ENCODE measurements at regions not wholly inside any gene's neighbourhood (a gene's known extent, or its start where the extent isn't known, plus 50 kb on each side); places are given as distances from the start of the nearest gene placed in this dataset.
"Not testable (repeated sequence)": the region's sequence is repeated elsewhere in the genome, so short reads cannot be mapped to it uniquely, and the experiment has no call there.

GRCh38 chr7:65699026-65699714, 173.7 kb upstream of the VKORC1L1 start:
- H2BK120ac ChIP-seq (ENCODE audit: low read depth, low read length); H2BK15ac ChIP-seq (ENCODE audit: low read length); H4K8ac ChIP-seq (ENCODE audit: low read depth, low read length); H3K4me3 ChIP-seq (ENCODE audit: low read length in 2 of 2); H3K18ac ChIP-seq (ENCODE audit: low read length); H3K79me1 ChIP-seq (ENCODE audit: low read depth, low read length); DNase-seq (ENCODE audit: low spot score); H2BK12ac ChIP-seq (ENCODE audit: low read length); H3K14ac ChIP-seq (ENCODE audit: low read length); H3K36me3 ChIP-seq (replicated peaks in 1 of 2; ENCODE audit: control insufficient read depth in 2 of 2, insufficient read depth in 2 of 2, low read length in 2 of 2); H3K9ac ChIP-seq (ENCODE audit: low read depth, low read length, poor library complexity); H2BK5ac ChIP-seq (ENCODE audit: low read length); H3K4ac ChIP-seq (ENCODE audit: low read length); H3K27ac ChIP-seq (replicated peaks; ENCODE audit: low read length); H3K9me3 ChIP-seq (replicated peaks in 1 of 2; ENCODE audit: control insufficient read depth in 2 of 2, insufficient read depth in 1 of 2, low read depth in 1 of 2, low read length in 2 of 2); H2AK5ac ChIP-seq (ENCODE audit: low read depth, low read length); H2AFZ ChIP-seq (ENCODE audit: low read length); H3K4me2 ChIP-seq (ENCODE audit: insufficient read depth, low read length, poor library complexity, severe bottlenecking); H3K27me3 ChIP-seq (ENCODE audit: control insufficient read depth in 3 of 3, insufficient read depth in 3 of 3, low read depth in 1 of 3, low read length in 3 of 3); H3K4me1 ChIP-seq (ENCODE audit: control insufficient read depth in 2 of 2, insufficient read depth in 1 of 2, low read depth in 1 of 2, low read length in 2 of 2); H3K23ac ChIP-seq (ENCODE audit: low read depth, low read length, poor library complexity); H4K91ac ChIP-seq (ENCODE audit: low read depth, low read length, poor library complexity): not testable (repeated sequence)
- WGBS, 2 donors (ENCODE audit: extremely low coverage in 2 of 2, insufficient read length in 2 of 2, insufficient replicate concordance in 1 of 2), result no CpG with 5 or more reads among the region's 5 CpGs

GRCh38 chr7:65699715-65700356, 173.0 kb upstream of the VKORC1L1 start:
- H3K27ac ChIP-seq (replicated peaks; ENCODE audit: low read length); H3K4ac ChIP-seq (ENCODE audit: low read length); H3K9ac ChIP-seq (ENCODE audit: low read depth, low read length, poor library complexity); H4K8ac ChIP-seq (ENCODE audit: low read depth, low read length); H3K36me3 ChIP-seq (replicated peaks in 1 of 2; ENCODE audit: control insufficient read depth in 2 of 2, insufficient read depth in 2 of 2, low read length in 2 of 2); H2BK12ac ChIP-seq (ENCODE audit: low read length); H3K18ac ChIP-seq (ENCODE audit: low read length); H3K4me2 ChIP-seq (ENCODE audit: insufficient read depth, low read length, poor library complexity, severe bottlenecking); H3K4me1 ChIP-seq (ENCODE audit: control insufficient read depth in 2 of 2, insufficient read depth in 1 of 2, low read depth in 1 of 2, low read length in 2 of 2); H2BK15ac ChIP-seq (ENCODE audit: low read length); H2BK120ac ChIP-seq (ENCODE audit: low read depth, low read length); H3K23ac ChIP-seq (ENCODE audit: low read depth, low read length, poor library complexity); H2BK5ac ChIP-seq (ENCODE audit: low read length); H3K14ac ChIP-seq (ENCODE audit: low read length); H3K9me3 ChIP-seq (replicated peaks in 1 of 2; ENCODE audit: control insufficient read depth in 2 of 2, insufficient read depth in 1 of 2, low read depth in 1 of 2, low read length in 2 of 2); DNase-seq (ENCODE audit: low spot score); H2AFZ ChIP-seq (ENCODE audit: low read length); H3K4me3 ChIP-seq (ENCODE audit: low read length in 2 of 2); H2AK5ac ChIP-seq (ENCODE audit: low read depth, low read length); H4K91ac ChIP-seq (ENCODE audit: low read depth, low read length, poor library complexity); H3K79me1 ChIP-seq (ENCODE audit: low read depth, low read length); H3K27me3 ChIP-seq (ENCODE audit: control insufficient read depth in 3 of 3, insufficient read depth in 3 of 3, low read depth in 1 of 3, low read length in 3 of 3): not testable (repeated sequence)
- no CpG with 5 or more reads among the region's 6 CpGs for WGBS, 2 donors (ENCODE audit: extremely low coverage in 2 of 2, insufficient read length in 2 of 2, insufficient replicate concordance in 1 of 2)

- H3K23ac ChIP-seq (ENCODE audit: low read depth, low read length, poor library complexity); H2BK12ac ChIP-seq (ENCODE audit: low read length); H2BK15ac ChIP-seq (ENCODE audit: low read length); H3K4me2 ChIP-seq (ENCODE audit: insufficient read depth, low read length, poor library complexity, severe bottlenecking); H4K91ac ChIP-seq (ENCODE audit: low read depth, low read length, poor library complexity); H2BK120ac ChIP-seq (ENCODE audit: low read depth, low read length); H4K8ac ChIP-seq (ENCODE audit: low read depth, low read length); H3K27ac ChIP-seq (replicated peaks; ENCODE audit: low read length); H2AK5ac ChIP-seq (ENCODE audit: low read depth, low read length); H3K18ac ChIP-seq (ENCODE audit: low read length); H3K36me3 ChIP-seq (replicated peaks in 1 of 2; ENCODE audit: control insufficient read depth in 2 of 2, insufficient read depth in 2 of 2, low read length in 2 of 2); H3K9ac ChIP-seq (ENCODE audit: low read depth, low read length, poor library complexity); H3K4ac ChIP-seq (ENCODE audit: low read length); H3K4me3 ChIP-seq (ENCODE audit: low read length in 2 of 2); H3K4me1 ChIP-seq (ENCODE audit: control insufficient read depth in 2 of 2, insufficient read depth in 1 of 2, low read depth in 1 of 2, low read length in 2 of 2); H2AFZ ChIP-seq (ENCODE audit: low read length); H3K79me1 ChIP-seq (ENCODE audit: low read depth, low read length); H3K9me3 ChIP-seq (replicated peaks in 1 of 2; ENCODE audit: control insufficient read depth in 2 of 2, insufficient read depth in 1 of 2, low read depth in 1 of 2, low read length in 2 of 2); DNase-seq (ENCODE audit: low spot score); H3K14ac ChIP-seq (ENCODE audit: low read length); H2BK5ac ChIP-seq (ENCODE audit: low read length); H3K27me3 ChIP-seq (ENCODE audit: control insufficient read depth in 3 of 3, insufficient read depth in 3 of 3, low read depth in 1 of 3, low read length in 3 of 3): not testable (repeated sequence)
- WGBS, 2 donors (ENCODE audit: extremely low coverage in 2 of 2, insufficient read length in 2 of 2, insufficient replicate concordance in 1 of 2), result no CpG with 5 or more reads among the region's 4 CpGs
Measured at GRCh38 chr7:65719123-65719798, 153.6 kb upstream of the VKORC1L1 start.

GRCh38 chr7:65722361-65722792, 150.5 kb upstream of the VKORC1L1 start:
- no peak overlapping the region for H4K8ac ChIP-seq (ENCODE audit: low read depth, low read length)
- H4K91ac ChIP-seq (ENCODE audit: low read depth, low read length, poor library complexity), result no peak overlapping the region
- peaks cover 0 to 21% of the 10 kb centered on the region in 2 donors for H3K36me3 ChIP-seq (replicated peaks in 1 of 2; ENCODE audit: control insufficient read depth in 2 of 2, insufficient read depth in 2 of 2, low read length in 2 of 2)
- no peak overlapping the region for H3K4ac ChIP-seq (ENCODE audit: low read length)
- H2BK12ac ChIP-seq (ENCODE audit: low read length), result no peak overlapping the region
- WGBS, 2 donors (ENCODE audit: extremely low coverage in 2 of 2, insufficient read length in 2 of 2, insufficient replicate concordance in 1 of 2), result no CpG with 5 or more reads among the region's 11 CpGs
- H3K4me1 ChIP-seq (ENCODE audit: control insufficient read depth in 2 of 2, insufficient read depth in 1 of 2, low read depth in 1 of 2, low read length in 2 of 2), result no peaks in the 10 kb centered on the region
- no peaks in the 10 kb centered on the region for H3K9me3 ChIP-seq (replicated peaks in 1 of 2; ENCODE audit: control insufficient read depth in 2 of 2, insufficient read depth in 1 of 2, low read depth in 1 of 2, low read length in 2 of 2)
- H3K27me3 ChIP-seq (ENCODE audit: control insufficient read depth in 3 of 3, insufficient read depth in 3 of 3, low read depth in 1 of 3, low read length in 3 of 3), result no peaks in the 10 kb centered on the region
- H3K18ac ChIP-seq (ENCODE audit: low read length), result no peak overlapping the region
- H2AK5ac ChIP-seq (ENCODE audit: low read depth, low read length), result no peak overlapping the region
- H2BK120ac ChIP-seq (ENCODE audit: low read depth, low read length), result no peak overlapping the region
- no peak for DNase-seq (ENCODE audit: low spot score)
- H2BK15ac ChIP-seq (ENCODE audit: low read length), result no peak overlapping the region
- H3K4me3 ChIP-seq (ENCODE audit: low read length in 2 of 2), result no peak overlapping the region
- no peak overlapping the region for H2BK5ac ChIP-seq (ENCODE audit: low read length)
- H3K23ac ChIP-seq (ENCODE audit: low read depth, low read length, poor library complexity), result no peak overlapping the region
- no peak overlapping the region for H3K9ac ChIP-seq (ENCODE audit: low read depth, low read length, poor library complexity)
- H3K27ac ChIP-seq (replicated peaks; ENCODE audit: low read length), result no peak overlapping the region
- H3K14ac ChIP-seq (ENCODE audit: low read length), result no peak overlapping the region
- H2AFZ ChIP-seq (ENCODE audit: low read length), result no peak overlapping the region
- H3K79me1 ChIP-seq (ENCODE audit: low read depth, low read length), result no peaks in the 10 kb centered on the region
- H3K4me2 ChIP-seq (ENCODE audit: insufficient read depth, low read length, poor library complexity, severe bottlenecking), result no peak overlapping the region

All from neuronal stem cell (in vitro differentiated cells).